NCI-H1092 treated with DMSO at 0.1 percent for 48 hours (cell line): ENCODE measurements at regions not wholly inside any gene's neighbourhood (a gene's known extent, or its start where the extent isn't known, plus 50 kb on each side); places are given as distances from the start of the nearest gene placed in this dataset.

Experiments
- DNase-seq: peaks from one replicate; lab custom pipeline; 2025; lab: John Stamatoyannopoulos, UW

- no peak for DNase-seq
Measured at GRCh38 chr15:81481346-81481745, 107.3 kb upstream of the TMC3 start.

- DNase-seq = peak; percentile 40
Measured at GRCh38 chr15:81480645-81481053, 106.6 kb upstream of the TMC3 start.

- no peak for DNase-seq
Measured at GRCh38 chr15:81478354-81478753, 104.3 kb upstream of the TMC3 start.

DNA sequence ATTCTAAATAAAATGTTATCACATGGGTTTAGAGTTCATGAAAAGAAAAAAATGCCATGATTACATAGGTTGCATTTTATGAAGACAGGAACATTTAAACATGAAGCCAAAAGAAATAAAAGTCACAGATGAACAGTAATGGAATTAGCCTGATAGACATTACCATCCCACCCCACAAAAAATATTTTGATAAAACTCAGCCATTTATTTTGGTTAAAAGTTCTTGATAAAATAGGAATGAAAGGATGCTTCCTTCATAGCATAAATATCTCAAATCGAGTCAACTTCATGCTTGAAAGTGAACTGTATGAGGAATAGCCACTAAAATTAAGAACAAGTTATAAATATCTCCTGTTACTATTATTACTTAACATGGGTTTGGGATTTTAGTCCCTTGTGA lies 101.9 kb upstream of the TMC3 start:
- DNase-seq = no peak

- DNase-seq = no peak
Measured at GRCh38 chr15:81475471-81475870, 101.5 kb upstream of the TMC3 start.

- DNase-seq = no peak
Measured at GRCh38 chr15:81473946-81474345, 99.9 kb upstream of the TMC3 start.

- no peak for DNase-seq
Measured at GRCh38 chr15:81473177-81473576, 99.2 kb upstream of the TMC3 start.

- no peak for DNase-seq
Measured at GRCh38 chr15:81471151-81471550, 97.1 kb upstream of the TMC3 start.

DNA sequence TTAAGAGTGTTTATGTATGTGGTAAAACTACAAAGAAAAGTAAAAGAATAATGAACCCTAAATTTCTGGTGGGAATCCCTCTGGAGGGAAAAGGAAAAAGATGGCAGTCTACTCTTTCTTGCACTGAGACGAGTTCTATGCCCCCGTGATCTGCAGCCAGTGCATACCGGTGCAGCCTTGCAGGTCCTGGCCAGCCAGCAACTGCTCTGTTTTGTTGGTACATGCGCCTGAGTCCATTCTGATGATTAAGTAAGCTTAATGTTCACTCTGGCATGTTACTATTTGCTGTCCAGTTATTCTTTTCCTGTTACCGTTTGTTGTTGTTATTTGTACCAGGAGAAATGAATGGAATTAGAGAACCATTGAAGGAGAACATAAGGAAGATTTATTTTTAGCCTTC lies 95.1 kb upstream of the TMC3 start:
- DNase-seq = no peak

DNA sequence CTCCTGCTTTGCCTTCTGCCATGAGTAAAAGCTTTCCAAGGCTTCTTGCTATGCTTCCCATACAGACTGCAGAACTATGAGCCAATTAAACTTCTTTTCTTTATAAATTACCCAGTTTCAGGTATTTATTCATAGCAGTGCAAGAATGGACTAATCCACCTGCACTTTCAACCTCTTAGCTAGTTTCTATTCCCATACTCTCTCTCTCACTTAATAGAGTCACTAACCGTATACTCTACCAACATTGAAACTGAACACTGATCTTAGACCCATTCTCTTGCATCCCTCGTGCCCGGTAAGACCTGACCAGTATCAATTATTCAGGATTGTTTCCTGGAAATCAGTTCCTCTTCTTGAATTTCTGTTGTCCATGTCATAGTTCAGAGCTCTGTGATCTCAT lies 92.7 kb upstream of the TMC3 start:
- DNase-seq = no peak

DNA sequence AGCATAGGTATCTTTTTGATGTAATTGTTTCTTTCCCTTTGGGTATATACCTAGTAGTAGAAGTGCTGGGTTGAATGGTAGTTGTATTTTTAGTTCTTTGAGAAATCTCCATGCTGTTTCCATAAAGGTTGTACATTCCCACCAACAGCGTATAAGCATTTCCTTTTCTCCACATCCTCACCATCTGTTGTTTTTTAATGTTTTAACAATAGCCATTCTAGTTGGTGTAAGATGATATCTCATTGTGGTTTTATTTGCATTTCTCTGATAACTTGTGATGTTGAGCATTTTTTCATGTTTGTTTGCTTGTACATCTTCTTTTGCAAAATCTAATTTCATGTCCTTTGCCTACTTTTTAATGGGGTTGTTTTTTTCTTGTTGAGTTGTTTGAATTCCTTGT lies 80.0 kb upstream of the TMC3 start:
- no peak for DNase-seq

- no peak for DNase-seq
Measured at GRCh38 chr15:81450721-81451120, 76.7 kb upstream of the TMC3 start.

- DNase-seq = no peak
Measured at GRCh38 chr15:81449836-81450474, 75.9 kb upstream of the TMC3 start.

DNA sequence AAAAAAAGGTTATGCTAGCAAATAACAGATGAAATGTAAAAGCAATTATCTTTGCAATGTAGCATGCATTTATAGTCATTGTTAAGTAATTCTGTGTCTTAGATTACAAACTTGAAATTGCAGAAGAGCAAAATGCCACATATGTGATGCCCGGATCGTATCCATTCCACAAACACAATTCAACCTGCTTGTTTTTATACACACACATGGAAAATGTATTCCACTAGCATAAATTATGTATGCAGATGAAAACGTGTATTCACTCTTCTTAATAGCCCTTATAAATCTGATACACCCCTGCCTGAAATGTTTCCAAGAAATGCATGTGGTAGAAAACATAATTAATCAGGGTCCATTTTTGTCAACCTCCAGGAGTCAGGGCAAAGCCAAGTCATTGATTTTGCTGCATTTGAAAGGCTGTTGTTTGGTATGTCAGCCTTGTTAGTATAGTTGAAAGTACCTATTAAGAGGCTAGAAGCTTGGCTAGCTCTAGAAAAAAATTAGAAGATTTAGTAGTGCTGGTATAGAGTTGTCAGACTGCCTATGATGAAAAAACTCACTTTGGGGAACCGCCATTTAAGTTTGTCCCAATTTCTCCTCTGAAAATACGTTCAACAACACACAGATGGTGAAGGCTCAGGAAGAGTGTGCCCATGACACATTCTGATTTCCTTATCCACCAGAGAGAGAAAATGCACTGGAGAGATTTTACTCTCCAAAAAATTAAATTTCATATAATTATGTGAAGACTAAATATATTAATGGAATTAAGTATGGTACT lies 69.2 kb upstream of the TMC3 start:
- no peak for DNase-seq

DNA sequence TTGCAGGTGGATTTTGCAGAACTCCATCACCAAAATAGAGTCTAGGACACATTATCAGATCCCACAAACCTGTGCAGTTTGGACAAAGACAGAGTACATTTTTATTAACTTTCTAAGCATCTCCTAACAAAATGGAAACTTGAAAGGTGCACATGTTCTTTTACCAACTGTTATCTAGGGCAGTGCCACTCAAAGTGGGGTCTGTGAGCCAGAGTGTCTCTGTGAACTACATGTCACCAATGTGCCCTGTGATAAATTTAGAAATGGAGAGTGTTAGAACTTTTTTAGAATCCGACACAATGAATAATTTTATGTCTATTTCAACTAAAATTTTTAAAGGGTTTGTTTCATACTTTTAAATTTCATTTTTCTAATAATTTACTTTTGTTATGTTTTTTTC lies 68.4 kb upstream of the TMC3 start:
- DNase-seq = no peak

- DNase-seq = no peak
Measured at GRCh38 chr15:81434851-81435250, 60.8 kb upstream of the TMC3 start.

- no peak for DNase-seq
Measured at GRCh38 chr15:81433462-81433861, 59.4 kb upstream of the TMC3 start.

DNA sequence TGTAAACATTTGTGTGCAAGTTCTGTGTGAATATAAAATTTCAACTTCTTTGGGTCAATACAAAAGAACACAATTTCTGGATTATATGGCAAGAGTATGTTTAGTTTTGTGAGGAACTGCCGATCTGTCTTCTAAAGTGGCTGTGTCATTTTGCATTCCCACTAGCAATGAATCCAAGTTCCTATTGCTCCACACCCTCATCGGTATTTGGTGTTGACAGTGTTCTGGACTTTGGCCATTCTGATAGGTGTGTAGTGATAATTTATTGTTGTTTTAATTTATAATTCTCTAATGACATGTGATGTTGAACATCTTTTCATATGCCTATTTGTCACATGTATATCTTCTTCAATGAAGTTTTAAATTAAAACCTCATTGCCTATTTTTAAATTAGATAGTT lies 58.2 kb upstream of the TMC3 start:
- DNase-seq = no peak

DNA sequence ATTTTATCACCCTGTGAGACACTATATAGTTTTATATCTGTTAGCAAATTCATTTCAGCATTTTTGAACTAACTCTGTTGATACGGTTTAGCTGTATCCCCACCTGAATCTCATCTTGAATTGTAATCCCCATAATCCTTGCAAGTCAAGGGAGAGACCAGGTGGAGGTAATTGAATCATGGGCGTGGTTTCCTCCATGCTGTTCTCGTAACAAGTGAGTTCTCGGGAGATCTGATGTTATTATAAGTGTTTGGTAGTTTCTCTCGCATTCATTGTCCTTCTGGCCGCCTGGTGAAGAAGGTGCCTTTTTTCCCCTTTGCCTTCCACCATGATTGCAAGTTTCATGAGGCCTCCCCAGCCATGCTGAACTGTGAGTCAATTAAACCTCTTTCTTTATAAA lies 53.2 kb upstream of the TMC3 start:
- no peak for DNase-seq

DNA sequence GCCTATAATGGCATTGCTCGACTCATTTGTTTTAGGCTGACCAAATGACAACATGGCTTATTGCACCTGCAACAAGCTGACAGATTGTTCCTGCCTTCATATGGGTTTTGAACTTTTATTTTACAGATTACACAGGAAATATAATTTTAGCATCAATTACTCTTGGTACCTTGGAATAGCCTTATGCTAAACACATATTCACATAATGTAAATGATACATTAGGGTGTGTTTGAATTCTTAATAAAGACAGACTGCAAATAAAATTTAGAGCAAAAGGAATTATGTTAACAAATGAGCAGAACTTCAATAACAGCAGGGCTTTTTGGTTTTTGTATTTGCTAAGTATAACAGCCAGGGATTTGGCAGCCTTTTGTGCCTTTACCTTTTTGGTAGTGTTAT lies 51.9 kb upstream of the TMC3 start:
- no peak for DNase-seq
